GM19397 (cell line): ENCODE measurements at regions not wholly inside any gene's neighbourhood (a gene's known extent, or its start where the extent isn't known, plus 50 kb on each side); places are given as distances from the start of the nearest gene placed in this dataset.
"Not testable (repeated sequence)": the region's sequence is repeated elsewhere in the genome, so short reads cannot be mapped to it uniquely, and the experiment has no call there.

Source experiments
- ATAC-seq: cut with Tn5 transposase; IDR thresholded peaks from one replicate; pipeline ENCODE4 v1.9.1; 2021; ENCODE audit warnings: mild to moderate bottlenecking, moderate library complexity; ENCODE audit not compliant: unreplicated experiment

- ATAC-seq: no peak
These were observed 416.3 kb downstream of the BUD13 start for GRCh38 chr11:116356451-116356850.

GRCh38 chr11:116355104-116355503, 417.7 kb downstream of the BUD13 start:
- ATAC-seq: no peak

DNA sequence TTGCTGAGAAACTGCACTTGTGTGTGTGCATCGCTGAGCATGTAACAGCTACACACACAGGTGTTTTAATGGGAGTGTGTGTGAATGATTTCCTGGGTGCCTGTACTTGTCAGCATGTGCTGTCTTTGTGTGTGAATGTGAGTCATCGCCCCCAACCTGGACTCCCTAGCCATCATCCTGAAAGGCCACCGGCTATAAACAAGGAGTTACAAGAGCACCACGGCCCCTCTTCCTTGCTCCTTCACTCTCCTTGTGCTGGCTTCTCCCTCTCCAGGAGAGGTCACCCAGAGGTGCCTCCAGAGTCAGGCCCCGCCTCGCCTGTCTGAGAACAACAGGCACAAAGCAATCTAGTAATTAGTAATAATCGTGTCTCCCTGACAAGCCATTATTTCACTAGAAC, 419.2 kb downstream of the BUD13 start:
- ATAC-seq: no peak

GRCh38 chr11:116352881-116353280, 419.9 kb downstream of the BUD13 start:
- ATAC-seq: no peak

- no peak for ATAC-seq
These were observed 424.6 kb downstream of the BUD13 start for GRCh38 chr11:116348226-116348625.

GRCh38 chr11:116345575-116345974, 427.2 kb downstream of the BUD13 start:
- no peak for ATAC-seq

DNA sequence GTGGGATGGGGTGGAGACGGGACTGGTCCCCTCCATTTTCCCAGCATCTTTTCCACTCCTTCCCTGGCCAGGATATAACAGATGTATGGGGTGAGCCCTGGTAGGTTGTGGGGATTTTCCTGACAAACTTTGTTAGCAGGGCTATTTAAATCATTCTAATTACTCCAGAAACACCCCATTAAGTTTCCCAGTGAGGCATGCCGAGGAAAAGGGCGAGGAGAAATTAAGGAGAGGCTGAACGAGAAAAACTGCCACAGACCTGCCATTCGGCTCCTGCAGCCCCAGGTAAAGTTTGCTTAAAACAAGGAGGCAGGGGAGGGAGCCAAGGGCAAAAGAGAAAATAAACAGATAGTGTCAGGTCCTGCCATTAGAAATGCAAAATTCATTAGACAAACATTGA, 428.2 kb downstream of the BUD13 start:
- ATAC-seq: no peak

DNA sequence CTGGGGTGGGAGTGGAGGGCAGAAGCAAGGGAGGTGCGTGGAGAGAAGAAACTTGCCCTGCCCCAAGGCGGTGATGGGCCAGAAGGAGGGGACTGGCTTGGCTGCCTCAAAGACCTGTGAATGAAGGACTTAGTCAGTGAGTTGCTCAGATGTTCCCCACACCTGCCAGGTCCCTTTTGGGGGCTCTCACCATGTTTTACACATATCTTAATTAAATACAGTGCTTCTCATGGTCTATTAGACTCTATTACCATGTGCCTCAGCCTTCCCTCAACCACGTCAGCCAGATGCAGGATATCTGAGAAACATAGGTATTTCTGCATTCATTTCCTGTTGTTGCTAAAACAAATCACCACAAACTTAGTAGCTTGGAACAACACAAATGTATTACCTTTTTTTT, 429.5 kb downstream of the BUD13 start:
- ATAC-seq: no peak

- ATAC-seq: no peak
These were observed 430.6 kb downstream of the BUD13 start for GRCh38 chr11:116342148-116342547.

DNA sequence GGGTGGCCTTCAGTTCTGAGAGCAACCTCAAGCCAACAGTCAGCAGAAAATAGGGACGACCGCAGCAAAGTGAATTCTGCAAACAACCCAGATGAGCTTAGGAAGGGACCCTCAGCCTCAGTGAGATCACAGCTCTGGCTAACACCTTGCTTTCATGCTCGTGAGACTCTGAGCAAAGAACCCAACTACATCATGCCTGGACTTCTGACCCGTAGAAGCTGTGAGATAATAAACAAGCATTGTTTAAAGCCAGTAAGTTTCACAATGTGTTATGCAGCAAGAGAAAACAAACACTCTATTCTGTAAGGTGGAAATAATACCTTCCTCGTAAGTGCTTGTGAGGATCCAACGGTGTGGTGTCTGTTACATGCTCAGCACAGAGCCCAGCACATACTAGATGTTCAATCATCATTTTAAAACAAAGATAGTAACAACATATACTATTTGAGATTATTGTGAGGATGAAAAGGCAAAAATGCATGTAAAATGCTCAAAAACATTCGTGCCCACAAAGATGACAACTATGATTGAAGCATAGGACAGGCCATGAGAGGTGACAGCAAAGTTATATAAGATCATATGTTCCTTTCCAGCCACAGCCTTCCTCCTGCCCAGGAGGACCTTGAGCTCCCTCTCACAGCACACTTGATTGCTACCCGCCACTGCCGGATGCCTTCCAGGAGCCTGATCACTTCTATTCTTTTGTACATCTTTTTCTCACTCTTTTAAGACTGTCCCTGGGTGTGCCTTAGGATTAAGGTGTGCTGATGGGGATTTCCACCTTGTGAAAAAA, 433.3 kb downstream of the BUD13 start:
- no peak for ATAC-seq

DNA sequence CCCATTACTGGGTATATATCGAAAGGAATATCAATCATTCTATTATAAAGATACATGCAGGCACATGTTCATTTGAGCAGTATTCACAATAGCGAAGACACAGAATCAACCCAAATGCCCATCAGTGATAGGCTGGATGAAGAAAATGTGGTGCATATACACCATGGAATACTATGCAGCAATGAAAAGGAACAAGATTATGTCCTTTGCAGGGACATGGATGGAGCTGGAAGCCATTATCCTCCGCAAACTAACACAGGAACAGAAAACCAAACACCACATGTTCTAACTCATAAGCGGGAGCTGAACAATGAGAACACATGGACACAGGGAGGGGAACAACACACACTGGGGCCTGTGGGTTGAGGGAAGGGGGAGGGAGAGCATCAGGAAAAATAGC, 434.3 kb downstream of the BUD13 start:
- ATAC-seq: not testable (repeated sequence)

GRCh38 chr11:116336540-116336939, 436.2 kb downstream of the BUD13 start:
- ATAC-seq: no peak

GRCh38 chr11:116335891-116336290, 436.9 kb downstream of the BUD13 start:
- no peak for ATAC-seq

DNA sequence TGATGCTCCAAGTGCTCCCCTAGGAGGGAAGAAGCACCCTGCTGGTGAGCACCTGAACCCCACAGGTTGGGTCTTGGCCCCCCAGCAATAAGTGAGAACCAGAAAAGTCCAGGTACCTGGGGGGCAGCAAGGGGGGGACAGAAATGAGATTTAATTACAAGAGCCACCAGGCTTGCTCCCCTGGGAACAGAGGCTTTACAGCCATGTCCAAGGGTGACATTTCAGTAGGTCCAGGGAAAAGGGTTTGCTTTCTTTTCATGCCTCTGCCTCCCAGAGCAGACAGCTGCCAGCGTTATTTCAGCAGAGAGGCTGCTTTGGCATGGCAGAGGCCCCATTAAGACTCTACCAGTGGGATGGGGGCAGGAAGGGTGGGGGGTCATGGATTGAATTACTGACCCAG, 437.7 kb downstream of the BUD13 start:
- ATAC-seq: no peak

DNA sequence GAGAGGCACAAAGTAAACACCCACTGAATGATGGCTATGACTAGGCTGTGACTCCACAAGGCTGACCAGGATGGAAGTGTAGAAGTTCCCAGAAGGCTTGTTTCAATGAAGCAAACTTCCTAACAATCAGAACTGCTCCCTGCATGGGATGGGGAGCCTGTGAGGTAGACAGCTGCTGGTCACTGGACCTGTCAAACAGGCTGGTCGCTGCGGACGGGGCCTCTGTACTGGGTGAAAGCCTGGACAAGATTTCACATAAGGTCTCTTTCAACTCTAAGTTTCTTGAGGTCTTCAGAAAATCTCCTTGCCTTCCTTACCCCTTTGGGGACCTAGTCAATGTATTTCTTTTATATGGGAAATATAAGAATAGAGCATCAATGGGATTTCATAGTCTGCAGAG, 438.2 kb downstream of the BUD13 start:
- no peak for ATAC-seq

DNA sequence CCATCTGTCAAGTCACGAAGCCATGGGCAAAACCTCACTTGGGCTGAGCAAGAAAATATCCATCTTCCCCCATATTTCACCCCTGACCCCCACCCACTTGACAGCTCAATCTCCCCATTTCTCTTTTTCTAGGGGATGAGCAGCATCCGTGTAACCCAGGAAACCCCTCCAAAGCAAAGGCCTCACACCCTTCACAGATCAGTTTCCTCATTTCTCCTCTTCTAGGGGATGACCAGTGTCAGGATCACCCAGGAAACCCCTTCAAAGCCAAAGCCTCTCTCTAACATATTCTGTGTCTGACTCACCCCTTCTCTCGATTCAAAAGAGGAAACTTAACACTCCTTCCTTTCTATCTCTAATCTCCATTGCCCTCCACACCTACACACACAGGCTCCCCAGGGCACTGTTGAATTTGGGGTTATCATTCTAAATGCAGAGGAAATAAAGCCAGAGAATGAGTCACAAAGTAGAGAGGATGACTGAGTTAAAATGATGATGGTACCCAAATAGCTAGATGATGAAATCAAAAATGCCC, 439.7 kb downstream of the BUD13 start:
- no peak for ATAC-seq

GRCh38 chr11:116332391-116332790, 440.4 kb downstream of the BUD13 start:
- no peak for ATAC-seq

DNA sequence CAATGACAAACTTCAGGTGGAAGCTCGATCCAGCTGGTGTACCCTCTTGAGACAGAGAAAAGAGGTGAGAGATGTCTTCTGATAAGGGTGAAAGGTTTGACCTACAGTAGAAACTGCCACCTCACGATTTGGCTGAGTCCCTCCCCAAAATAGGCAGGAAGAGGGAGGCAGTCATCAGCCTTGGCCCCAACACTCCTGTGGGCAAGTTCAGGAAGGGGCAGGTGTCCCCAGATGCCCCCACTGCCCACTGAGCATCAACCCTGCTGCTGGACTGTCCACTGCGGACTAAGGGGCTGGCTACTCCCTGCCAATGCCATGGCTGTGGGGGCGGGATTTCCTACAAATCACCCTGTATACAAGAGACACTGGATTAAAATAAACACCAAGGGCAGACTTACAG, 441.4 kb downstream of the BUD13 start:
- no peak for ATAC-seq

- no peak for ATAC-seq
These were observed 442.2 kb downstream of the BUD13 start for GRCh38 chr11:116330439-116331185.

DNA sequence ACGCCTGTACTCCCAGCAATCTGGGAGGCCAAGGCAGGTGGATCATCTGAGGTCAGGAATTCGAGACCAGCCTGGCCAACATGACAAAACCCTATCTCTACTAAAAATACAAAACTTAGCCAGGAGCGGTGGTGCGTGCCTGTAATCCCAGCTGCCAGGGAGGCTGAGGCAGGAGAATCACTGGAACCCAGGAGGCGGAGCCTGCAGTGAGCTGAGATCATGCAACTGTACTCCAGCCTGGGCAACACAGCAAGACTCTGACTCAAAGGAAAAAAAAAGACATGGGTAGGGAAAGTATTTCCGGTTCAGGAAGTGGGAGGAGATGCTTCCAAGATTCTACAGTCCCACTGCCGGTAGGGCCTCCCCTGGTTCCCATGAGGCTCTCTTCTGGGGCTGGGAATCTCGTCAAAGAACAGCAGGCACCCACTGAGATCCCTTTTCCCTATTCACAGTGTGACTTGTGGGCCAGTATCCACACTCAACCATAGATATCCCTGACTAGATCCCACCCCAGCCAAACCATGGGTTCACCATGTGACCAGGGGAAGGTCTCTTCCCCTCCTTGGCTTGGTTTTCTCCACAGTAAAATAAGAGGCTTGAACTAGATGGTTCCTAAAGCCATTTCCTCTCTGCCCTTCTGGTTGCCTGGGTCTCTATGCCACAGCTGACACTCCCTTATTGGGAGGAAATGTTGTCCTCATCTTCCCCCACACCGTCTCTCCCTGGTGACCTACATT, 443.3 kb downstream of the BUD13 start:
- no peak for ATAC-seq

DNA sequence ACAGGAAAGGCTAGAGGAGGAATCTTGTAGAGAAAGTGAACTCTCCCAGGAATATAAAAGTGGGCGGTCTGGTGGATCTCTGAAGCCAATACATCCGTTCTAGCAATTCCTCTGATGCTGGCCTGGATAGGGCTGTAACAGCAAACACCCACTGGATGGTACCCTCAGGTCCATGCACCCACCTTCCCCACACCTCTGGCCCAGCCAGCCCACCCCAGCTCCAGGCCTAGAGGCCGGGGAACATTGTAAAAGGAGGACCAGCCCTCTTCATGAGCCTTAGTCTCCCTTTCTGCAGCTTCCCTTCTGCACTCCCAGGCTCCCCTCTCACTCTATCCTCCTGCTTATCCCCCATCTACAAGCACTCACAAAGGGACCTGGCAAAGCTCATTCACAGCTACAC, 443.9 kb downstream of the BUD13 start:
- ATAC-seq: no peak
